Psoas muscle (tissue), 7 donors: ENCODE measurements at regions not wholly inside any gene's neighbourhood (a gene's known extent, or its start where the extent isn't known, plus 50 kb on each side); places are given as distances from the start of the nearest gene placed in this dataset.

Experiments used
- ATAC-seq, 4 donors: fragments of 200-7000 bp; cut with Tn5 transposase; one replicate each; pipeline ENCODE4 v1.9.1; 2020; ENCODE audit warnings: moderate library complexity in 3 of 4, mild to moderate bottlenecking in 2 of 4
- DNase-seq, 2 donors: peaks; one replicate each; pipeline ENCODE4 v3.0.0-alpha.2; 2020
- H3K27ac ChIP-seq: fragments of 200-600 bp; one replicate; pipeline ENCODE4 v1.8.0; 2022
- H3K27me3 ChIP-seq, 3 donors: fragments of 200-600 bp in 1 of 3; one replicate each; pipeline versions ENCODE4 v1.6.1 to v1.8.0; 2013 to 2022; ENCODE audit warnings: low read length in 2 of 3, mild to moderate bottlenecking in 2 of 3, moderate library complexity in 1 of 3; ENCODE audit not compliant: insufficient read depth in 3 of 3
- H3K36me3 ChIP-seq, 2 donors: fragments of 200-600 bp in 1 of 2; one replicate each; pipeline versions ENCODE4 v1.6.1 to v1.8.0; 2013 to 2022; ENCODE audit warnings: low read depth in 1 of 2, mild to moderate bottlenecking in 1 of 2, moderate library complexity in 1 of 2; ENCODE audit not compliant: insufficient read depth in 1 of 2
- H3K4me1 ChIP-seq: fragments of 200-600 bp; one replicate; pipeline ENCODE4 v1.8.0; 2022
- H3K4me3 ChIP-seq: fragments of 200-600 bp; one replicate; pipeline ENCODE4 v1.8.0; 2022; ENCODE audit warnings: mild to moderate bottlenecking
- H3K9me3 ChIP-seq: fragments of 200-600 bp; one replicate; pipeline ENCODE4 v1.8.0; 2022
- CTCF ChIP-seq: fragments of 200-600 bp; IDR thresholded peaks from one replicate; pipeline ENCODE4 v1.8.0; 2022; ENCODE audit warnings: antibody characterized with exemption
- WGBS, 3 donors: extraction: QIAGEN DNeasy Blood & Tissue Kit; methylation state at CpG; one replicate each; pipeline versions ENCODE4 v1.1.6 to v1.1.7; 2013; 5-methylcytosine and 5-hydroxymethylcytosine counted together
- intact Hi-C, 2 donors: fragments of 100-400 bp; cut with DNase I; formaldehyde crosslinking; loops; one replicate each; pipeline versions ENCODE4 v1.11.0 to v1.14.2; 2022
- donor health status: healthy with polysubstance abuse.
- donor health status: DM: no; HTN: no; CAD: no; lungs with moderate emphysema.
- donor health status: Bipolar disorder and iron deficiency.
- donor health status: healthy.
- donor health status: DM: yes; HTN: yes; CAD: no.
- donor health status: DM: no; HTN: no; CAD: no.
- donor health status: DM: yes; HTN: yes; CAD: no.

- peaks cover 0 to 3% (median 0%) of the 10 kb centered on the region in 3 donors for H3K27me3 ChIP-seq
- WGBS, 3 donors = 75 to 85% (median 80%) methylated on average over 4 of the region's 4 CpGs
- DNase-seq (no peak), ATAC-seq (no peak)
- no peak for TF ChIP-seq CTCF
- H3K36me3 ChIP-seq = no peaks in the 10 kb centered on the region
- no peaks in the 10 kb centered on the region for H3K9me3 ChIP-seq
- H3K4me3 ChIP-seq = no peak overlapping the region
- intact Hi-C loops = no loop called here
- H3K27ac ChIP-seq = no peak overlapping the region
- no peaks in the 10 kb centered on the region for H3K4me1 ChIP-seq
Observed at GRCh38 chr16:8342276-8342675, 248.0 kb downstream of the TMEM114 start.

- Histone ChIP-seq H3K4me1 (no peaks in the 10 kb centered on the region), H3K4me3 (no peak overlapping the region), H3K27me3 (no peaks in the 10 kb centered on the region), H3K36me3 (no peaks in the 10 kb centered on the region), H3K9me3 (peaks cover 8% of the 10 kb centered on the region), H3K27ac (no peak overlapping the region)
- ATAC-seq (no peak), DNase-seq (no peak)
- intact Hi-C loops = no loop called here
- WGBS, 3 donors = 81 to 89% (median 88%) methylated on average over 5 of the region's 5 CpGs
- no peak for TF ChIP-seq CTCF
Observed at GRCh38 chr16:8330761-8331160, 259.6 kb downstream of the TMEM114 start.

GRCh38 chr16:8326232-8326631 lies 264.1 kb downstream of the TMEM114 start:
- Histone ChIP-seq H3K36me3 (no peaks in the 10 kb centered on the region), H3K9me3 (peaks cover 8% of the 10 kb centered on the region), H3K4me1 (no peaks in the 10 kb centered on the region), H3K27me3 (no peaks in the 10 kb centered on the region), H3K27ac (no peak overlapping the region), H3K4me3 (no peak overlapping the region)
- DNase-seq (no peak), ATAC-seq (no peak)
- 63 to 70% (median 65%) methylated on average over 9 of the region's 9 CpGs for WGBS, 3 donors
- TF ChIP-seq CTCF = no peak
- intact Hi-C loops = no loop called here

GRCh38 chr16:8323153-8323552 lies 267.2 kb downstream of the TMEM114 start:
- 93 to 96% (median 93%) methylated on average over 2 of the region's 2 CpGs for WGBS, 3 donors
- H3K27me3 ChIP-seq = no peaks in the 10 kb centered on the region
- TF ChIP-seq CTCF = no peak
- DNase-seq (no peak), ATAC-seq (no peak)
- peaks cover 8% of the 10 kb centered on the region for H3K9me3 ChIP-seq
- H3K36me3 ChIP-seq = no peaks in the 10 kb centered on the region
- intact Hi-C loops = no loop called here
- no peaks in the 10 kb centered on the region for H3K4me1 ChIP-seq
- no peak overlapping the region for H3K27ac ChIP-seq
- no peak overlapping the region for H3K4me3 ChIP-seq

- Histone ChIP-seq H3K27ac (no peak overlapping the region), H3K9me3 (no peaks in the 10 kb centered on the region), H3K27me3 (no peaks in the 10 kb centered on the region), H3K36me3 (no peaks in the 10 kb centered on the region), H3K4me3 (no peak overlapping the region), H3K4me1 (no peaks in the 10 kb centered on the region)
- WGBS, 3 donors = 49 to 59% (median 55%) methylated on average over 5 of the region's 5 CpGs
- DNase-seq (no peak), ATAC-seq (no peak)
- intact Hi-C loops = no loop called here
- no peak for TF ChIP-seq CTCF
Observed at GRCh38 chr16:8320131-8320530, 270.2 kb downstream of the TMEM114 start.
